HG03520 (cell line): ENCODE measurements at regions not wholly inside any gene's neighbourhood (a gene's known extent, or its start where the extent isn't known, plus 50 kb on each side); places are given as distances from the start of the nearest gene placed in this dataset.
"Not testable (repeated sequence)": the region's sequence is repeated elsewhere in the genome, so short reads cannot be mapped to it uniquely, and the experiment has no call there.

Source experiments
- ATAC-seq: cut with Tn5 transposase; IDR thresholded peaks from one replicate; pipeline ENCODE4 v1.9.1; 2021; ENCODE audit warnings: mild to moderate bottlenecking, moderate library complexity; ENCODE audit not compliant: unreplicated experiment

DNA sequence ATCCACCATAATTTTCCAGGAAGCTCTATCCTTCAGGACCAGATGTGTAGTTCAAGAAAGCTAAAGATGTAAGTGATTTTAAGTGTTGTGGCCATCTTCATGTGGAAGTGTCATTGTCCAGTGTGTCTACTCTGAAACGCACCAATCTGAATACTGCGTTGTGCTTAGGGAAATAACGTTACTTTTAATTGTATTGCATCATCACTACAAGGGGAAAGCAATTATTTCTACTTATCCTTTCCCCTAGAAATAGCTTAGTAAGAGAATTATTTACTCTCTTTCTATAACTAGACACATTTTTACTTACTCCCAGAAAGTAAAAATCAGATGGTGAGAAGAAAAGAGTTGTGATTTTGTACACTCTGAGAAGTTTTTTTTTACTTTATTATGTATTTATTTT lies 102.4 kb upstream of the DLGAP1 start:
- ATAC-seq = no peak

DNA sequence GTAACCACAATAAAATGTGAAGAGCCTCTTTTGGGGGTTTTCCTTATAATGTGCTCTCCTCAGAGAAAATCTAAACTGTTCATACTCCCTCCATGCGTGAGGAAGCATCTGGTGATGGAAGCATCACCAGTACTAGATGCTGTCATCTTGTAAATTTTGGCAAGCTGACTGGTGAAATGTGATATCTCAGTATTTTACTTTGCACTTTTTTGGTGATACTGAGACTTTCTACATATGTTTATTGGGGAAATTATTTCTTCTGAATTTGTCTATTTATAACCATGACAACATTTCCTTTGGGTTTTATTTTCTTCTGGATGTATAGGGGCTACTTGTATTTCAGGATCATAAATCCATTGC lies 95.9 kb upstream of the DLGAP1 start:
- ATAC-seq = no peak

DNA sequence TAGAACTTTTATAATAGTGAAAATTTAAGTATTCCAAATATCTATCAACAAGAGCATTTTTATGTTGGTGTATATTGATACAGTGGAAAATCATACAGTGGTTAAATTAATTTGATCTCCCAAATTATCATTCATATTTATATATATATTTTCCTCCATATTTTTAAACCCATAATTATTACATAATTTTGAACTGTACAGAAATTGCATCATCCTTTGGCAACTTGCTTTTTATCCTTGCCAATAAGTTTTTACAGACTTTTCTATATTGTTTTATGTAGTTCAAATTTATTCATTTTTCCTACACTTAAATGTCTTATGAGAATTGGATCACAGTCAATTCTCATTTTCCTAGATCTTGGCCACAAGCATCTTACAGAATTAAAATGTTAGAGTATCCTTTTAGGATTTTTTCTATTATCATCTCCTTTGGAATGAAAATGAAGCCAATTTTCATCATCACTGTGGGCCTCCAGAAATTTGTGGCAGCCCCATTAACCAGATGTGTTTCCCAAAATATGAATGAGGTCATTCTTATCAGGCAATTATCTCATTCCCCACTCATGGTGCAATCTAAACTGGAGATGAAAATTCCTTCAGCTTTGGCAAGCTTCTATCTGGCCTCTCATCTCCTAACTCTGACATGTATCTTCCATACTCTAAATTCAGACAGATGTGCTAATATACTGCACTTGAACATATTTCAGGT lies 94.2 kb upstream of the DLGAP1 start:
- no peak for ATAC-seq

DNA sequence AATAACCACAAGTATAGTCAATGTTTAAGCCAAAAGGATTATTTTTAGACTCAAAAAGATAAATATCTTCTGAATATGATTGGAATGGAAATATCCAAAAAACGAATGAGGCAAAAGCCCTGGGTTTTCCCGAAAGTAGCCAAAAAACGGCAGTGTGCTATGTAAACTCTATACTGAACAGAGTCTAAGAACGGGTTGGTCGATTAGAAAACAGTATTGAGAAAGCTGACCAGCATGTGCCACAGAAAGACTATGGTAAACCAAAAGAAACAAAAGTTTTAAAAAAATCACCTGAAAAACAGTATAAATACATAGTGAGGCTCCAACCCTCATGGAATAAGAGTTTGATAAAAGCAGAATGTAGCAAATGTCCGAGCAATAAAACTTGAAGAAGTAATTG lies 92.0 kb upstream of the DLGAP1 start:
- ATAC-seq = no peak

DNA sequence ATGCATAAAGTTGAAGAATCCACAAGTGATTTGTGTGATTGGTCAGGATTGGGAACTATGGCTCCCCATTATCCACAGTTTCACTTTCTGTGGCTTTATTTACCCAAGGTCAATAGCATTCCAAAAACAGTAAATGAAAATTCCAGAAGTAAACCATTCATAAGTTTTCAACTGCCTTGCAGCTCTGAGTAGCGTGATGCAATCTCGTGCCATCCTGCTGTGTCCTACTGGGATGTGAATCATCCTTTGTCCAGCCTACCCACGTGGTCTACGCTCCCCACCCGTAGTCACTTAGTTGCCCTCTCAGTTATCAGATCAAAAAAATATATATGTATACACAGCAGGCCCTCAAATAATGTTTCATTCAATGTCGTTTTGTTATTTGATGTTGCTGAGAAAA lies 89.0 kb upstream of the DLGAP1 start:
- ATAC-seq = no peak

DNA sequence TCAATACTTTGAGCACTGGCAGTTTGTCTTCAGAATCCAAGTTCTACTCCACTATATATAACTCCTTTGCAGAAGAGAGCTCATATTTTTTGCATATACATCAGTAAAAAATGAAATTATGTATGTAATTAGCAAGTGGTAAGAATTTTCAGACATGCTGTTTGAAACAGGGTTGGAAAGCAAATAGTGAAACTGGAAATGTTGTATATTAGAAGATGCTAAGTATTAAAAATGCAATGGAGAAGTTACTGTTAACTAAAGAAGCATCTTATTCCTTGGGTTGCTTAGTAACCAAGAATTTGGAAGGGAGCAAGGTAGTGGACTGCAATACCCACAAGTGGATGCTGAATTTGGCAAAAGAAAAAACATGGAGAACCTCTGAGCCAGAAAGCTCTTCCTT lies 88.6 kb upstream of the DLGAP1 start:
- ATAC-seq = no peak

DNA sequence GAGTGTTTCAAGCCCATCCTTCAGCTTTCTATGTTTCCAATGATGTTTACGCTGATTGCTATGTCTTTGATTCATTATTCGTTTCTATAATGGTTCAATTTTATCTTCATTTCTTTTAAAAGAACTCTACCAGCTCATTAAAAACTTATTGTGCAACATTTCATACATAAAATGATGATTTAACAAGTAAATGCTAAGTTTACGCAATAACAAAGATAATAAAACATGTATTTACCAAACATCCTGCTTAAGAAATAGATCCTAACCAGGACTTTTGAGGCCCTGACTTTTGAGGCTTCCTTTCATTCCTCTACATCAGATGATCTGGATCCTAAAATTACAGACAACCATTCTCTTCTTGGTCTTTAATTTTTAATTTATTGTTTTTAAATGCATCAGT lies 86.5 kb upstream of the DLGAP1 start:
- ATAC-seq = no peak

DNA sequence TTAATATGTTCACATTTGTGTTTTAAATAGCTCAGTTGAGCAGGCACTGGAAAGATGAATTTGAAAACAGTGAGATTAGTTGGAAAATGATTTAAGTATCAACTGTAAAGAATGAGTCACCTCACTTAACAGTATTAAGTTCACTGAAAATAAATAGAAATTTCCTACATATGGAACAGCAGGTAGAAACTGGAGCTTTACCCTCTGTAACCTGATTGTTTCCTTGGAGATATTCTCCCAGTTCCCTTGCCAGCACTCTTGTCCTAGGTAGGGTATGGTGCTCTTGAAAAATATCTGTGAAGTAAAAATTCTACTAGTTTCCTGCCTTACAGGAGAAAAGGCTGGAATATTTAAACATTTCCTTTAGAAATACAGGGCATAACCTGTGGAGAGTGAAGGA lies 81.3 kb upstream of the DLGAP1 start:
- ATAC-seq = no peak

DNA sequence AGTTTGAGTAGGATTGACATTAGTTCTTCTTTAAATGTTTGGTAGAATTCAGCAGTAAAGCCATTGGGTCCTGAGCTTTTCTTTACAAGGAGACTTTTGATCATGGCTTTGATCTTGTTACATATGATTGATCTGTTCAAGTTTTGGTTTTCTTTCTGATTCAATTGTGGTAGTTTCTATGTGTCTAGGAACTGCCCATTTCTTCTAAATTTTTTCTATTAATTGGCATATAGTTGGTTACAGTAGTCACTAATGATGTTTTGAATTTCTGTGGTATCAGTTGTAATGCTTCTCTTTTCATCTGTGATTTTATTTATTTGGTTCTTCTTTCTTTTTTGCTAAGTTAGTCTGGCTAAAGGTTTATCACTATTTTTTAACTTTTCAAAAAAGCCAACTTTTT lies 73.3 kb upstream of the DLGAP1 start:
- no peak for ATAC-seq

DNA sequence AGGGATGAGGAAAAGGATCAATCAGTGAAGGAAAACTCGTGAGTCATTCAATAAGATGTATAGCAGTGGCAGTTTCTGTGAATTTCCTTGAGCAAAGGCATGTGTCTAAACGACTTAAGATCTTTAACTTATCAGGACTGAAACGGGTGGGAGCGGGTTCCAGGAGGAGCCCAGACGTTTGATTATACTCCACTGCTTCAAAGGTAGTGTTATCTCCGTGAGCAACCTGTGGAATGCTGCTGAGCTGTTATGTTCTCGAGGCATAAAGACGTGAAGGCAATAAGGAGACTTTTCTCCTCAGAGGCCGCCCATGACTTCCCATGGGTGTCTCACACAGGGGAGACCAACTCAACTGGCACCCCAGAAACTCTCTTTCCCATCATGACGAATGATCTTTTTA lies 72.7 kb upstream of the DLGAP1 start:
- ATAC-seq = not testable (repeated sequence)

DNA sequence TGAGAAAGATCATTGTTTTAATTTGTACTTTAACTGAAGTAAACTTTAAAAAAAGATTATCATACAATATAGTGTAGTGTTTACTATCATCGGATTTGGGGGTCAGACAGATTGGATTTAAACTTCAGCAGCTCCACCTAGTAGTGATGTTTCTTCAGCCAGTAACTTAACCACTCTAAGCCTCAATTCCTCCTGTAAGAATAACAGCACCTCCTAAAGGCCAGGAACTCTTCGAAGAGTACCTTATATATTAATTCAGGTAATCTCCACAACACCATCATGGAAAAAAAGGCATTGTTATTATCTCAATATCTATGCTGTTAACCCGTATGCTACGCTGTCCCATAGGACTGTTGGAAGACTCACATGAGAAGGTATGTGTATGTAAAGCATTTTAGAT lies 69.0 kb upstream of the DLGAP1 start:
- no peak for ATAC-seq

DNA sequence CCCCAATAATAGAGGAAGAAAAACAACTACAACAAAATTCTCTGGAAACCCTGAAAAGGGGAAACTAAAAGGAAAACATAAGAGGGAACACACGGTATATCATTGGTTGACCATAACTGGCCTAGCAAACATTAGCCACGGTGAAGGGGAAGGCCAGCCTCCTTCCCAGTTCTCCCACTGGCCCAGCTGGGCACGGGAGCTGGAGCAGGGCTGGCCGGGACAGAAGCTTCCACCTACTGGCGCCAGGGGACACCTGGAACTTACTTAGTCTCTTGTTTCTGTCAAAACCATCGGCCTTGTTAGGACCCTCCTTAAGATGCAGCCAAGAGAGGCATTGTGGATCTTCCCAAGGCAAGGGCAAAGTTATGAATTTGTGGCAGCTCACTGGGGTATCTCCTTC lies 56.1 kb upstream of the DLGAP1 start:
- ATAC-seq = no peak

DNA sequence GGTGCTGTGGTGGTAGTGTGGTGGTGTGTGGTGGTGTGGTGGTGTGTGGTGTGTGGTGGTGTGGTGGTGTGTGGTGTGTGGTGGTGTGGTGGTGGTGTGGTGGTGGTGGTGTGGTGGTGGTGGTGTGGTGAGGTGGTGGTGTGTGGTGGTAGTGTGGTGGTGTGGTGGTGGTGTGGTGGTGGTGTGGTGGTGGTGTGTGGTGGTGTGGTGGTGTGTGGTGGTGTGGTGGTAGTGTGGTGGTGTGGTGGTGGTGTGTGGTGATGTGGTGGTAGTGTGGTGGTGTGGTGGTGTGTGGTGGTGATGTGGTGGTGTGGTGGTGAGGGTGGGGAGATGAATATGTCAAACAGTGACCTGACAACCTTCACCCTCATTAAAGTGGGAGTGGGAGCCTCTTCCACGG lies 55.6 kb upstream of the DLGAP1 start:
- no peak for ATAC-seq

DNA sequence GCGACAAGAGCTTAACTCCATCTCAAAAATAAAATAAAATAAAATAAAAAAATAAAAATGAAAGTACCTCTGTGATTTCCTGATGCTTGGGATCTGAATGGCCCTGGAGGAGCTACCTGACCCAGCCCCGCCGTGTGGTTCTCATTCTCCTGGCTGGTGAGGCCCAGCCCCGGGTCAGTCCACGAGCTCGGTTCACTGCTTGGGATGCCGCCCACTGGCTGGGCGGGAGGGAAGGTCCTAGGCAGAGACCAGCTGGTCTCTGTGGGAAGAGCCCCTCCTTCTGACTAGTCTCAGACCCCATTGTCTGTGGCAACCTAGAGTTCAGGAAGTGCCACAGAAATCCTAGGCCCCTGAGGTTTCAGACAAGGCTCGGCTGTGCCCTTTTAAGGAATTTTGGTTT lies 55.1 kb upstream of the DLGAP1 start:
- no peak for ATAC-seq
